Osteoblast (primary cell): ENCODE measurements at regions not wholly inside any gene's neighbourhood (a gene's known extent, or its start where the extent isn't known, plus 50 kb on each side); places are given as distances from the start of the nearest gene placed in this dataset.

Experiments used
- DNase-seq: peaks from one replicate; pipeline ENCODE4 v3.0.0; 2011; ENCODE audit warnings: low spot score, mixed read lengths; ENCODE audit not compliant: insufficient read length; ENCODE audit errors: missing footprints
- H2AFZ ChIP-seq: 2 replicates; pipeline ENCODE4 v1.6.0; 2011; ENCODE audit warnings: mild to moderate bottlenecking, low read length
- H3K27ac ChIP-seq: 2 replicates; pipeline ENCODE4 v1.5.1; 2011; ENCODE audit warnings: mild to moderate bottlenecking, low read depth, low read length, moderate library complexity
- H3K27me3 ChIP-seq: 2 replicates; pipeline ENCODE4 v1.6.0; 2012; ENCODE audit warnings: mild to moderate bottlenecking, control low read depth, inconsistent platforms, low read length, moderate library complexity; ENCODE audit not compliant: insufficient read depth
- H3K36me3 ChIP-seq: 2 replicates; pipeline ENCODE4 v1.5.1; 2011; ENCODE audit warnings: mild to moderate bottlenecking, low read length, control low read depth, moderate library complexity; ENCODE audit not compliant: insufficient read depth
- H3K4me1 ChIP-seq: 2 replicates; pipeline ENCODE4 v1.5.1; 2011; ENCODE audit warnings: mild to moderate bottlenecking, low read length, control low read depth, moderate library complexity; ENCODE audit not compliant: insufficient read depth
- H3K4me2 ChIP-seq: 2 replicates; pipeline ENCODE4 v1.6.0; 2011; ENCODE audit warnings: mild to moderate bottlenecking, low read length; ENCODE audit not compliant: insufficient read depth
- H3K4me3 ChIP-seq: fragments of 200-600 bp; sonication (generic); 3 replicates; pipeline ENCODE4 v1.5.1; 2012; ENCODE audit warnings: mild to moderate bottlenecking, low read length, inconsistent platforms; ENCODE audit not compliant: insufficient read depth
- H3K79me2 ChIP-seq: 2 replicates; pipeline ENCODE4 v1.6.0; 2012; ENCODE audit warnings: mild to moderate bottlenecking, low read length, control low read depth, inconsistent platforms; ENCODE audit not compliant: insufficient read depth
- H3K9me3 ChIP-seq: 2 replicates; pipeline ENCODE4 v1.5.1; 2011; ENCODE audit warnings: low read depth, low read length, control low read depth
- H4K20me1 ChIP-seq: 2 replicates; pipeline ENCODE4 v1.6.0; 2012; ENCODE audit warnings: mild to moderate bottlenecking, low read length, control low read depth; ENCODE audit not compliant: insufficient read depth
- TF ChIP-seq, protein P1 (sequence below): IDR thresholded peaks from 2 replicates; pipeline ENCODE4 v1.5.1; 2011; ENCODE audit warnings: mild to moderate bottlenecking, low read depth, low read length, moderate library complexity; ENCODE audit errors: extremely low read depth

DNA sequence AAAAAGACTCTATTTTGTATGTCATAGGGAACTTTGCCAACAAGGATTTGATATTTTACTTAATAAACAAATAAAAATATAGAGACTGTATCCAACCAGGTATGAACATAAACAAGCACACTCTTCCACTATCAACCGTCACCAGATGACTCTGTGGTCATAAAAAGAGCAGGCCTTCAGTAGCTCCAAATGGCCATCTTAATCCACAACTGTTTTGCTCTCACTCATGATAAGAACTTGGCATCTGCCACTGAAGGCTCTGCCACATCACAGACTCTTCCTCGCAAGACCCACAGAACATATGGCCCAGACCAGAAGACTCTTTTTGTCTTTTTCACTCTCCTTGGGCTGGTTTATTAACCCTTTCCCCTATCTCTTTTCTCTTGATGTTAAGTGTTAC is 98.7 kb upstream of the POM121L12 start:
- no peaks in the 10 kb centered on the region for H3K36me3 ChIP-seq
- TF ChIP-seq, protein P1, sequence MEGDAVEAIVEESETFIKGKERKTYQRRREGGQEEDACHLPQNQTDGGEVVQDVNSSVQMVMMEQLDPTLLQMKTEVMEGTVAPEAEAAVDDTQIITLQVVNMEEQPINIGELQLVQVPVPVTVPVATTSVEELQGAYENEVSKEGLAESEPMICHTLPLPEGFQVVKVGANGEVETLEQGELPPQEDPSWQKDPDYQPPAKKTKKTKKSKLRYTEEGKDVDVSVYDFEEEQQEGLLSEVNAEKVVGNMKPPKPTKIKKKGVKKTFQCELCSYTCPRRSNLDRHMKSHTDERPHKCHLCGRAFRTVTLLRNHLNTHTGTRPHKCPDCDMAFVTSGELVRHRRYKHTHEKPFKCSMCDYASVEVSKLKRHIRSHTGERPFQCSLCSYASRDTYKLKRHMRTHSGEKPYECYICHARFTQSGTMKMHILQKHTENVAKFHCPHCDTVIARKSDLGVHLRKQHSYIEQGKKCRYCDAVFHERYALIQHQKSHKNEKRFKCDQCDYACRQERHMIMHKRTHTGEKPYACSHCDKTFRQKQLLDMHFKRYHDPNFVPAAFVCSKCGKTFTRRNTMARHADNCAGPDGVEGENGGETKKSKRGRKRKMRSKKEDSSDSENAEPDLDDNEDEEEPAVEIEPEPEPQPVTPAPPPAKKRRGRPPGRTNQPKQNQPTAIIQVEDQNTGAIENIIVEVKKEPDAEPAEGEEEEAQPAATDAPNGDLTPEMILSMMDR, result no peak
- H3K9me3 ChIP-seq, result peaks cover 3% of the 10 kb centered on the region
- H3K27me3 ChIP-seq, result no peaks in the 10 kb centered on the region
- no peaks in the 10 kb centered on the region for H3K4me1 ChIP-seq
- H3K27ac ChIP-seq, result no peak overlapping the region
- no peaks in the 10 kb centered on the region for H3K79me2 ChIP-seq
- H2AFZ ChIP-seq, result no peak overlapping the region
- no peak overlapping the region for H3K4me2 ChIP-seq
- no peak for DNase-seq
- H3K4me3 ChIP-seq, result no peak overlapping the region
- no peaks in the 10 kb centered on the region for H4K20me1 ChIP-seq

DNA sequence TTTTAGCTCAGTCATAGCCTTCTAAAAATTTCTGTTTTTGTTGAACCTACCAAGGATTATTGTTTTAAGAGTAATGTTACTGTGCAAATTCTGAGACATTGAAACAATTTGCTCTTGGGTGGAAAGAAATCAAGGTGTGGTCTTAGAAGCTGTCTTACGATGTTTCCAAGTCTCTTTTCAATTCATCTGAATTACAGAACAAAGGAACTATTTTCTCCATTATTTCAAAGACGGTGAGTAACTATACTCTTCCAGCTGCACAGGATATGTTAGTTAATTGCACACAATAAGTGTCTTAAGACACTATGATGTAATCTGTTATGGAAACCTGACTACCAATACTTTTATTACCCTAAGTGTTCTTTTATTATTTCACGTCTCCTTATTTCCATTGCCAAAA is 106.8 kb upstream of the POM121L12 start:
- Histone ChIP-seq H4K20me1 (no peaks in the 10 kb centered on the region), H3K79me2 (no peaks in the 10 kb centered on the region), H3K4me3 (no peak overlapping the region), H2AFZ (no peak overlapping the region), H3K9me3 (no peaks in the 10 kb centered on the region), H3K27ac (no peak overlapping the region), H3K36me3 (no peaks in the 10 kb centered on the region), H3K27me3 (no peaks in the 10 kb centered on the region), H3K4me2 (no peak overlapping the region), H3K4me1 (no peaks in the 10 kb centered on the region)
- DNase-seq, result no peak
- TF ChIP-seq, protein P1, result no peak

DNA sequence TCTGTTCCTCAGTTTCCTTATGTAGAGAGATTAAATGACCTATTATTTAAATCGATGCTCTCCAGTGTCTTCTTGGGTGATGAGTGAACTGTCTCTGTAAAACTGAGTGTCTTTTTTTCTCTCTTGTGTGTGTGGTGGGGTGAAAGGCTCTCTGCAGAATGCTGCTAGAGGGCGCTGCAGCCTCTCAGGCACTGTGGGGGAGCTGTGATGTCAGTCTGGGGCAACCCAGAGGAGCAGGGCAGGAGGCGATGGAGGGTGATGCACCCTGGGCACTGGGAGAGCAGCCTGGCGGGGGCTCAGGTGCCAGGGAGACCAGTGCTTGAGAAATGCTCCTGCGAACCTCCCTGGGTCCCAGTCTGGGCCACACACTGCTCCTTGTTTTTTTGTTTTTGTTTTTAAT is 110.1 kb upstream of the POM121L12 start:
- peaks cover 6% of the 10 kb centered on the region for H3K9me3 ChIP-seq
- DNase-seq, result no peak
- no peak overlapping the region for H2AFZ ChIP-seq
- no peaks in the 10 kb centered on the region for H3K36me3 ChIP-seq
- H3K4me3 ChIP-seq, result no peak overlapping the region
- no peaks in the 10 kb centered on the region for H3K27me3 ChIP-seq
- H3K27ac ChIP-seq, result no peak overlapping the region
- H3K4me2 ChIP-seq, result no peak overlapping the region
- H3K79me2 ChIP-seq, result no peaks in the 10 kb centered on the region
- TF ChIP-seq, protein P1, result no peak
- H4K20me1 ChIP-seq, result no peaks in the 10 kb centered on the region
- H3K4me1 ChIP-seq, result no peaks in the 10 kb centered on the region

DNA sequence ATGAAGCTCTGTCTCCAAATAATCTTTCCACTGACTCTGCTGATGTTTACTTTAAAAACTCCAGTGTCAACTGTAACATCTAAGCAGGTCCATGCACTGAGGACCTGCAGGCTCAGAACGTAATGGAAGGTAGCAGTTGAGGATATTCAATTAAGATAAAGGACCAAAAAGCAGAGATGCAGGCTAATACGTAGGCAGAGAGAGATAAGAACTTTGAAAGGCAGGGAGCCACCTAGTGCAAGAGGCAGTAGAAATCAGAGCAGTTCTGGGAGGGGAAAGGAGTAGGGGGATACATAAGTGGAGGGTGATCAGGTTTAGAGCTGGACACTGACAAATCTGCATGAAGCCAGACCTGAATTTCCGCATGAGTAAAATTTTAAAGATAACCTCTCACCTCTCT is 114.5 kb upstream of the POM121L12 start:
- Histone ChIP-seq H3K4me3 (no peak overlapping the region), H3K4me1 (no peaks in the 10 kb centered on the region), H3K9me3 (peaks cover 6% of the 10 kb centered on the region), H4K20me1 (no peaks in the 10 kb centered on the region), H3K4me2 (no peak overlapping the region), H3K27ac (no peak overlapping the region), H3K36me3 (no peaks in the 10 kb centered on the region), H3K27me3 (no peaks in the 10 kb centered on the region), H3K79me2 (no peaks in the 10 kb centered on the region), H2AFZ (no peak overlapping the region)
- no peak for DNase-seq
- TF ChIP-seq, protein P1, result no peak
